SHP77 (cell line): ENCODE measurements at regions not wholly inside any gene's neighbourhood (a gene's known extent, or its start where the extent isn't known, plus 50 kb on each side); places are given as distances from the start of the nearest gene placed in this dataset.
"Not testable (repeated sequence)": the region's sequence is repeated elsewhere in the genome, so short reads cannot be mapped to it uniquely, and the experiment has no call there.

ENCODE experiments used
- DNase-seq, 2 experiments: peaks; one replicate each; lab custom pipeline; 2025; lab: John Stamatoyannopoulos, UW

- no peak for DNase-seq
These were observed 811.3 kb downstream of the DHX35 start for GRCh38 chr20:39773380-39774000.

DNA sequence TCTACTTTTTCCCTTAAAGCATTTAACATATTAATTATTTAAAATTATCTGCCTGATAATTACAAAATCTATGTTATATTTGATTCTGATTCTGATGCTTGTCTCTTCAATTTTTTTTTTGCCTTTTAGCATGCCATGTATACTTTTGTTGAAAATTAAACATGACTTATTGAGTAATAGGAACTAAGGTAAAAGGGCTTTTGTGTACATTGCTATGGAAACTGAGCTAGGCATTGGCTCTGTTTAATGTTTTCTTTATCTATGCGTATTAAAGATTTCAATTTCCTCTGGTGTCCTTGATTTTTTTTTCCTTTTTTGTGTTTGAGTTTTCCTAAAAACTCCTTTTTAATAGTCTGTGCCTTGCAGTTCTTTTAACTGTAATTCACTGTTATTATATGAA lies 805.2 kb downstream of the DHX35 start:
- DNase-seq, result no peak

- DNase-seq, result no peak
These were observed 804.2 kb downstream of the DHX35 start for GRCh38 chr20:39766333-39766732.

DNA sequence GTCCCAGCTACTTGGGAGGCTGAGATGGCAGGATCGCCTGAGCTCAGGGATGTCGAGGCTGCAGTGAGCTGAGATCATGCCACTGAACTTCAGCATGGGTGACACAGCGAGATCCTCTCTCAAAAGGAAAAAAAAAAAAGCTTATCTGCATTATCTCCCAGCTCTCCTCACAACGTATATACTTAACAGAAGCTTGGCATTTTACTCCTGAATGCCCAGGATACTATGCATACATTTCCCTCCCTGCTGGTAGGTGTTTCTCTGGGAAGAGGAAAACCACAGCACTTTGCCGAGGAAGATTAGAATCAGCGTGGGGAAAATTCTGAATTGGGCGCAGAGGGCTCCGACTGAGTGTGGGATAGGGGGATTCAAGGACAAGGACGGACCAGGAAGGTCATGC lies 800.6 kb downstream of the DHX35 start:
- no peak for DNase-seq

- DNase-seq, result no peak
These were observed 796.7 kb downstream of the DHX35 start for GRCh38 chr20:39758876-39759275.

- DNase-seq, result no peak
These were observed 794.7 kb downstream of the DHX35 start for GRCh38 chr20:39756828-39757227.

GRCh38 chr20:39756369-39756768 lies 794.2 kb downstream of the DHX35 start:
- DNase-seq, result no peak

DNA sequence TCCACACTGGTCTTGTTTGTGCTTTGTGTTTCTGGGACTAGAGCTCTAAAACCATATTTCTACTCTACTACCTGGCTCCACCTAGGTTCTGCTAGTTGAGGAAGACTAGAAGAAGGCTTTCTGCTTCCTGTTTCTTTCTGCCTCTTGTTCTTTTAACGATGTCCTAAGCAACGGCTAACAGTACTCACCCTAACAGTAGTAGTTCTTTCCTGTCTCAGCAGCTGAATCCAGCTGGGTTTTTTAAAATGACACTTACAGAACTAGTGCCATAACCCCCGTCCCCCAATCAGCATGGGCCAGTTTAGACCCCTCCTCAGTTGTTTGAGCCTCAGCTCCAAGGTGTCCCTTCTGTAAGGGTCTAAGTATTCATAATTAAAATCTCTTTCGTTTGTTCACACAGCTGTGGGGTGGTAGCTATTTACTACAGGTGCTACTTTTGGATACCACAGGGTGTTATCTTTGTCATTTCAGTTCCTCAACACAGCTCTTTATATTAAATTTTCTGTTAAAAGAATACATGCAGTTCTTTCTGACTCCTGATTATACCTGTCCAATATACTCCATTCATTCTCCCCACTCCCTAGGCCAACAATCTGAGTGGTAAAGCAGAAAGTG lies 790.2 kb downstream of the DHX35 start:
- no peak for DNase-seq

GRCh38 chr20:39751557-39752137 lies 789.5 kb downstream of the DHX35 start:
- DNase-seq, result no peak

- DNase-seq, result no peak
These were observed 783.2 kb downstream of the DHX35 start for GRCh38 chr20:39745380-39745779.

- no peak for DNase-seq
These were observed 776.5 kb downstream of the DHX35 start for GRCh38 chr20:39738651-39739050.

GRCh38 chr20:39736434-39737327 lies 774.5 kb downstream of the DHX35 start:
- DNase-seq, result no peak

- DNase-seq, result not testable (repeated sequence)
These were observed 763.4 kb downstream of the DHX35 start for GRCh38 chr20:39725513-39725912.

- DNase-seq, result no peak
These were observed 757.1 kb downstream of the DHX35 start for GRCh38 chr20:39719293-39719692.

DNA sequence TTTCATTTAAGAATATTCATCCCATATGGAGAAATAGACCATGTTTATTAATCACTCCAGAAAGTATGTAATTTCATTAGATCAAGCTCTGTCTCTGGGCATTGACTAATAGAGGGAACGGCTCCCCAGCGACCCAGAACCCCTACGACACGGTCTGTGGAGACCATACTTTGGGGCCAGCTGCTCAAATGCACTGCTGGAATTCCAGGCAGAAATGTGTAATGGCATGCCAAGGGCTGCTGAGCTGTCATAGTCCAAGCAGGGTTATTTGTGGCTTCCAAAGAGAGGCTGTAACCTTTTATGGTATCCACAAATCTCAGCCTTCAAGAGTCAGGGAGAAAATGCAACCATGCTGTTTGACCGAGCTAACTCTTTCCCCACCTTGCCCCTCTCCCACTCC lies 755.8 kb downstream of the DHX35 start:
- DNase-seq, result no peak

- DNase-seq, result no peak
These were observed 754.7 kb downstream of the DHX35 start for GRCh38 chr20:39716796-39717341.

GRCh38 chr20:39713076-39713840 lies 751.1 kb downstream of the DHX35 start:
- DNase-seq, result no peak

DNA sequence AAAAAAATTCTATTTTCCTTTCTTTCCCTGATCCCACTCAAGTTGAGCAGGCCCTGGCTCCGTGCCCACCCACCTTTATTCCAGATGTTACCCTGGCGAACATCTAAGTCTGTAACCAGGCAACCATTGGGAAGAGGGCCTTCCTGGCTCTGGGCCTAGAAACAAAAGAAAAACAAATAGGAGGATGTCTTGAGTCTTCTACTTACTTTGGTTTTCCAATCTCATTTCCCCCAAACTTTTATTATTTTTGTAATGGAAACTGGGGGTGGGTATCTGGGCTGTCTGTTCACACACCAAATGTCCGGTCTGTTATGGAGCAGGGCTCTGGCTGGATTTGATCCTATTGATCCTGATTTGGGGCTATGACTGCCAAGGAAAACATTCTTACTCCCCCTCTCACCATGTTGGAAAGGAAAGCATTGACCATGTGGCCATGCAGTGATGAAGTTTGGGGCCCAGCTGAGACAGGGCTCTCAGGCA lies 744.1 kb downstream of the DHX35 start:
- no peak for DNase-seq

DNA sequence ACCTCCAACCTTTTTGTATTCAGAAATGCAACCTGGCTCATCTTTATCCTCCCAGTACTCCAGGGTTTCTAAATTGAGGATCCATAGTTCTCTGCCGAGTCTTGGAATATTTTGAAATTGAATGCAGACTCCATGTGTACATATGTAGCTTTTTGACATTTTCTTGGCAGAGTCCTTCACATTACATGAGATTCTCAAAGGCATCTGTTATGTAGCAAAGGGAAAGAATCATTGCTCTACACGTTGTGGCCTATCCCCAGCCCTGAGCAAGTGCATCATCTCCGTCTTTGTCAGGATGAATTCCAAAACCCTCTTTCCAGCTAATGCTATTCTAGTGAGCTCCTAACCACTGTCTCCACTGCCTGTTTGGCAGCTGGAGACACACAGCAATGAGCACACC lies 742.9 kb downstream of the DHX35 start:
- no peak for DNase-seq

- not testable (repeated sequence) for DNase-seq
These were observed 741.2 kb downstream of the DHX35 start for GRCh38 chr20:39703357-39703756.

GRCh38 chr20:39702701-39703349 lies 740.7 kb downstream of the DHX35 start:
- DNase-seq, result no peak
